ENCODE measurements at regions not wholly inside any gene's neighbourhood (a gene's known extent, or its start where the extent isn't known, plus 50 kb on each side); places are given as distances from the start of the nearest gene placed in this dataset.

GRCh38 chr1:185439727-185440415, 122.8 kb upstream of the IVNS1ABP start:
- Histone ChIP-seq H3K4me3 (no peak overlapping the region), H3K27ac (peak overlapping the region; percentile 66), H3K9me3 (no peaks in the 10 kb centered on the region), H3K36me3 (no peaks in the 10 kb centered on the region), H3K27me3 (ENCODE audit: low read depth) (no peaks in the 10 kb centered on the region), H3K4me1 (peaks cover 18% of the 10 kb centered on the region)
- intact Hi-C loops (cut with DNase I), result no loop called here
- no peak for TF ChIP-seq CTCF (IDR thresholded peaks at IDR 0.05)
- no peak for DNase-seq
- peak; percentile 76 to 78 for ATAC-seq

GRCh38 chr1:185438936-185439335, 121.9 kb upstream of the IVNS1ABP start:
- ATAC-seq (no peak), DNase-seq (no peak)
- Histone ChIP-seq H3K27me3 (ENCODE audit: low read depth) (no peaks in the 10 kb centered on the region), H3K4me3 (no peak overlapping the region), H3K4me1 (peaks cover 18% of the 10 kb centered on the region), H3K36me3 (no peaks in the 10 kb centered on the region), H3K27ac (peak overlapping the region; percentile 66), H3K9me3 (no peaks in the 10 kb centered on the region)
- intact Hi-C loops (cut with DNase I), result no loop called here
- TF ChIP-seq CTCF (IDR thresholded peaks at IDR 0.05), result no peak

- Histone ChIP-seq H3K27ac (no peak overlapping the region), H3K4me3 (no peak overlapping the region), H3K4me1 (peaks cover 7% of the 10 kb centered on the region), H3K9me3 (no peaks in the 10 kb centered on the region), H3K27me3 (ENCODE audit: low read depth) (no peaks in the 10 kb centered on the region), H3K36me3 (no peaks in the 10 kb centered on the region)
- no peak for DNase-seq
- intact Hi-C loops (cut with DNase I), result no loop called here
- no peak for TF ChIP-seq CTCF (IDR thresholded peaks at IDR 0.05)
- no peak for ATAC-seq
Measured at GRCh38 chr1:185435696-185436379, 118.8 kb upstream of the IVNS1ABP start.

- ATAC-seq, result no peak
Measured at GRCh38 chr1:185434721-185435120, 117.7 kb upstream of the IVNS1ABP start.

GRCh38 chr1:185433667-185434066, 116.6 kb upstream of the IVNS1ABP start:
- no peak for DNase-seq
- Histone ChIP-seq H3K36me3 (no peaks in the 10 kb centered on the region), H3K9me3 (no peaks in the 10 kb centered on the region), H3K27ac (no peak overlapping the region), H3K27me3 (ENCODE audit: low read depth) (no peaks in the 10 kb centered on the region), H3K4me1 (no peaks in the 10 kb centered on the region), H3K4me3 (no peak overlapping the region)
- no peak for ATAC-seq
- intact Hi-C loops (cut with DNase I), result no loop called here
- no peak for TF ChIP-seq CTCF (IDR thresholded peaks at IDR 0.05)

More at GRCh38 chr1:185434721-185435120, 117.7 kb upstream of the IVNS1ABP start:
- no peak for DNase-seq
- Histone ChIP-seq H3K4me3 (no peak overlapping the region), H3K9me3 (no peaks in the 10 kb centered on the region), H3K27ac (no peak overlapping the region), H3K4me1 (peaks cover 7% of the 10 kb centered on the region), H3K36me3 (no peaks in the 10 kb centered on the region), H3K27me3 (ENCODE audit: low read depth) (no peaks in the 10 kb centered on the region)
- TF ChIP-seq CTCF (IDR thresholded peaks at IDR 0.05), result no peak
- intact Hi-C loops (cut with DNase I), result no loop called here

Data from lower lobe of right lung (tissue), 2 donors.